ENCODE measurements at regions not wholly inside any gene's neighbourhood (a gene's known extent, or its start where the extent isn't known, plus 50 kb on each side); places are given as distances from the start of the nearest gene placed in this dataset.

- H3K9me2 ChIP-seq (replicated peaks; ENCODE audit: low read depth, low read length) = no peaks in the 10 kb centered on the region
- no peaks in the 10 kb centered on the region for H4K20me1 ChIP-seq (ENCODE audit: insufficient read depth, low read length, poor library complexity, severe bottlenecking)
- H3K36me3 ChIP-seq (ENCODE audit: insufficient read depth, low read length) = no peaks in the 10 kb centered on the region
- no peaks in the 10 kb centered on the region for H3K79me2 ChIP-seq (ENCODE audit: insufficient read depth, low read length)
- no peak overlapping the region for H3K4me3 ChIP-seq (ENCODE audit: low read length, poor library complexity, severe bottlenecking)
- TF ChIP-seq, protein P1, sequence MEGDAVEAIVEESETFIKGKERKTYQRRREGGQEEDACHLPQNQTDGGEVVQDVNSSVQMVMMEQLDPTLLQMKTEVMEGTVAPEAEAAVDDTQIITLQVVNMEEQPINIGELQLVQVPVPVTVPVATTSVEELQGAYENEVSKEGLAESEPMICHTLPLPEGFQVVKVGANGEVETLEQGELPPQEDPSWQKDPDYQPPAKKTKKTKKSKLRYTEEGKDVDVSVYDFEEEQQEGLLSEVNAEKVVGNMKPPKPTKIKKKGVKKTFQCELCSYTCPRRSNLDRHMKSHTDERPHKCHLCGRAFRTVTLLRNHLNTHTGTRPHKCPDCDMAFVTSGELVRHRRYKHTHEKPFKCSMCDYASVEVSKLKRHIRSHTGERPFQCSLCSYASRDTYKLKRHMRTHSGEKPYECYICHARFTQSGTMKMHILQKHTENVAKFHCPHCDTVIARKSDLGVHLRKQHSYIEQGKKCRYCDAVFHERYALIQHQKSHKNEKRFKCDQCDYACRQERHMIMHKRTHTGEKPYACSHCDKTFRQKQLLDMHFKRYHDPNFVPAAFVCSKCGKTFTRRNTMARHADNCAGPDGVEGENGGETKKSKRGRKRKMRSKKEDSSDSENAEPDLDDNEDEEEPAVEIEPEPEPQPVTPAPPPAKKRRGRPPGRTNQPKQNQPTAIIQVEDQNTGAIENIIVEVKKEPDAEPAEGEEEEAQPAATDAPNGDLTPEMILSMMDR (conservative IDR thresholded peaks at IDR 0.05; ENCODE audit: low read length) = no peak
- no peak for TF ChIP-seq EZH2phosphoT487 (IDR thresholded peaks at IDR 0.05; ENCODE audit: borderline replicate concordance)
- no peak overlapping the region for H2AFZ ChIP-seq (ENCODE audit: low read length)
- H3K27me3 ChIP-seq (ENCODE audit: insufficient read depth, low read length, poor library complexity, severe bottlenecking) = no peaks in the 10 kb centered on the region
- H3F3A ChIP-seq (ENCODE audit: low read depth) = no peaks in the 10 kb centered on the region
- H3K9ac ChIP-seq (ENCODE audit: low read depth, low read length, poor library complexity, severe bottlenecking) = no peak overlapping the region
- no peaks in the 10 kb centered on the region for H3K4me1 ChIP-seq (ENCODE audit: insufficient read depth, low read length, poor library complexity, severe bottlenecking)
- no peaks in the 10 kb centered on the region for H3K9me3 ChIP-seq (ENCODE audit: insufficient read depth, low read depth, low read length)
- H3K4me2 ChIP-seq (ENCODE audit: low read depth, low read length, poor library complexity, severe bottlenecking) = no peak overlapping the region
Measured at GRCh38 chr4:20181926-20182325, 69.8 kb upstream of the SLIT2 start.

- no peak overlapping the region for H3K4me2 ChIP-seq (ENCODE audit: low read depth, low read length, poor library complexity, severe bottlenecking)
- no peaks in the 10 kb centered on the region for H3K9me3 ChIP-seq (ENCODE audit: insufficient read depth, low read depth, low read length)
- H3K4me1 ChIP-seq (ENCODE audit: insufficient read depth, low read length, poor library complexity, severe bottlenecking) = no peaks in the 10 kb centered on the region
- no peaks in the 10 kb centered on the region for H3K27me3 ChIP-seq (ENCODE audit: insufficient read depth, low read length, poor library complexity, severe bottlenecking)
- H3F3A ChIP-seq (ENCODE audit: low read depth) = no peaks in the 10 kb centered on the region
- no peaks in the 10 kb centered on the region for H3K9me2 ChIP-seq (replicated peaks; ENCODE audit: low read depth, low read length)
- TF ChIP-seq EZH2phosphoT487 (IDR thresholded peaks at IDR 0.05; ENCODE audit: borderline replicate concordance) = no peak
- TF ChIP-seq, protein P1 (conservative IDR thresholded peaks at IDR 0.05; ENCODE audit: low read length) = no peak
- no peaks in the 10 kb centered on the region for H4K20me1 ChIP-seq (ENCODE audit: insufficient read depth, low read length, poor library complexity, severe bottlenecking)
- H2AFZ ChIP-seq (ENCODE audit: low read length) = no peak overlapping the region
- H3K79me2 ChIP-seq (ENCODE audit: insufficient read depth, low read length) = no peaks in the 10 kb centered on the region
- H3K4me3 ChIP-seq (ENCODE audit: low read length, poor library complexity, severe bottlenecking) = no peak overlapping the region
- no peaks in the 10 kb centered on the region for H3K36me3 ChIP-seq (ENCODE audit: insufficient read depth, low read length)
- no peak overlapping the region for H3K9ac ChIP-seq (ENCODE audit: low read depth, low read length, poor library complexity, severe bottlenecking)
Measured at GRCh38 chr4:20180509-20180908, 71.2 kb upstream of the SLIT2 start.

DNA sequence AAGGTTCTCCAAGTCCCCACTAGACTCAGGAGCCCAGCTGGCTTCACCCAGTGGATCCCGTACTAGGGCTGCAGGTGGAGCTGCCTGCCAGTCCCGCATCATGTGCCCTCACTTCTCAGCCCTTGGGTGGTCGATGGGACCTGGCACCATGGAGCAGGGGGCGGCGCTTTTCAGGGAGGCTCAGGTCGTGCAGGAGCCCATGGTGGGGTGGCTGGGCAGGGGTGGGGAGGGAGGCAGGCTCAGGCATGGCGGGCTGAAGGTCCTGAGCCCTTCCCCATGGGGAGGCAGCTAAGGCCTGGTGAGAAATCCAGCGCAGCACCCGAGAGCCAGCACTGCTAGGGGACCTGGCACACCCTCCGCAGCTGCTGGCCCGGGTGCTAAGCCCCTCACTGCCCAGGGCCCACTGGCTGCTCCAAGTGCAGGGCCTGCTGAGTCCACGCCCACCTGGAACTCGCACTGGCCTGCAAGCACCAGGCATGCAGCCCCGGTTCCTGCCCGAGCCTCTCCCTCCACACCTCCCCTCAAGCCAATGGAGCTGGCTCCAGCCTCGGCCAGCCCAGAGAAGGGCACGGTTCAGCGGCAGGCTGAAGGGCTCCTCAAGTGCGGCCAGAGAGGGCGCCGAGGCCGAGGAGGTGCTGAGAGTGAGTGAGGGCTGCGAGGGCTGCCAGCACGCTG lies 72.7 kb upstream of the SLIT2 start:
- Histone ChIP-seq H3K9ac (ENCODE audit: low read depth, low read length, poor library complexity, severe bottlenecking) (no peak overlapping the region), H3K4me3 (ENCODE audit: low read length, poor library complexity, severe bottlenecking) (no peak overlapping the region), H3K79me2 (ENCODE audit: insufficient read depth, low read length) (no peaks in the 10 kb centered on the region), H2AFZ (ENCODE audit: low read length) (no peak overlapping the region), H3K27me3 (ENCODE audit: insufficient read depth, low read length, poor library complexity, severe bottlenecking) (no peaks in the 10 kb centered on the region), H3K4me1 (ENCODE audit: insufficient read depth, low read length, poor library complexity, severe bottlenecking) (no peaks in the 10 kb centered on the region), H3K4me2 (ENCODE audit: low read depth, low read length, poor library complexity, severe bottlenecking) (no peak overlapping the region), H4K20me1 (ENCODE audit: insufficient read depth, low read length, poor library complexity, severe bottlenecking) (no peaks in the 10 kb centered on the region), H3K9me3 (ENCODE audit: insufficient read depth, low read depth, low read length) (no peaks in the 10 kb centered on the region), H3K9me2 (replicated peaks; ENCODE audit: low read depth, low read length) (no peaks in the 10 kb centered on the region), H3K36me3 (ENCODE audit: insufficient read depth, low read length) (no peaks in the 10 kb centered on the region), H3F3A (ENCODE audit: low read depth) (no peaks in the 10 kb centered on the region)
- no peak for TF ChIP-seq EZH2phosphoT487 (IDR thresholded peaks at IDR 0.05; ENCODE audit: borderline replicate concordance)
- TF ChIP-seq, protein P1 (conservative IDR thresholded peaks at IDR 0.05; ENCODE audit: low read length) = no peak

Measured in Loucy (cell line).